Inflammatory macrophage treated with lipopolysaccharide for 4 hours (primary cell): ENCODE measurements at regions not wholly inside any gene's neighbourhood (a gene's known extent, or its start where the extent isn't known, plus 50 kb on each side); places are given as distances from the start of the nearest gene placed in this dataset.
"Not testable (repeated sequence)": the region's sequence is repeated elsewhere in the genome, so short reads cannot be mapped to it uniquely, and the experiment has no call there.

Experiments used
- DNase-seq: peaks from one replicate; pipeline ENCODE4 v3.0.0-alpha.2; 2020

DNA sequence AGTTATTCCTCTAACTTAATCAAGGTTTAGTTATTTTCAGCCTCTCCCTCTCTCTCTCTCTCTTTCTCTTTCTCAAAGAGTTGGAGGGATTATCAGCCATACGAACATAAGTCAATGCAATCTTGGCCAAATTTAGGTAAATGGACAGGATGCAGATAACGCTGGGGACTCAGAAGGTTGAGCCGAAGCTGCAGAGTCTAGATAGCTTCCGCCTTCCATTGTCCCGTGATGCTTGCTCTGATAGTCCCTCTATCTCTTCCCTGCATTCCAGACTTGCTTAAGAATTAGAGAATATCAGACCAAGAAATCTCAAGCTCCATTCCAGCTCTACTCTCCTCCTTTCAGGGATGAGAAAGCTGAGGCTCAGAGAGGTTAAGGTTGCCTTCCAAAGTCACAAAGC lies 502.8 kb upstream of the TNP1 start:
- DNase-seq = no peak

DNA sequence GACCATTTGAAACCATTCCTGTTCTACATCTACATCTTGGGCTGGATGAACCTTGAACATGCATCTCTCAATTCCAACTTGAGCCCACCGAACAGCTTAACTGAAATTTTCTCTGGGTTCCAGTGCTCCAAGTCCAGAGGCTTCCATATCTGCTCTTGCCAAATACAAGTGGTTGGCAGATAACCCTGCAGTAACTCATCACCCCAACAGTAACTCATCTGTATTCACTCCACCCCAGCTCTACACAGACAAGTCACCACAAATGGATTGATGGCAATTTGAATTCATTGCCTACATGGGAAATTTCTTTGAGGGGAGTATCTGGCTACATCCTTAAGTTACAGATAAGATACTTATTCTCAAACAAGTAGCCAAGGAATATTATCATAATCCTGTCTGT lies 502.4 kb upstream of the TNP1 start:
- no peak for DNase-seq

DNA sequence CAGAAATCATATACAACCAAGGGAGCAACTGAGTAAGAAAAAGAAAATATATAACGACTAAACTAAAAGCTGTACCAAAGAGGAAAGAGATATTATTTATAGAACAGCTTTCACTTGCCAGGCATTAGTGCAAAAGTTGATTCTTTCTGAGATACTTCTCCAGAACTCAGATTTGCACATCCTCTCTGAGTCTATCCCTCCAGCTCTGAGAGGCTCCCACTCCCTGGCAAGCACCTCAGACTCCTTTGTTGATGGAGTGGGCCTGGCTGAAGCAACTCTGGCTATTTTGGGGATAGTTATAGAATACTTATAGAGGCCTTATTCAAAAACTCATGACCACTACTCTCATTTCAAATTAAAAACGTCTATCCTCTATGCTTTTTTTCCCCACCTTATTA lies 501.6 kb upstream of the TNP1 start:
- no peak for DNase-seq

DNA sequence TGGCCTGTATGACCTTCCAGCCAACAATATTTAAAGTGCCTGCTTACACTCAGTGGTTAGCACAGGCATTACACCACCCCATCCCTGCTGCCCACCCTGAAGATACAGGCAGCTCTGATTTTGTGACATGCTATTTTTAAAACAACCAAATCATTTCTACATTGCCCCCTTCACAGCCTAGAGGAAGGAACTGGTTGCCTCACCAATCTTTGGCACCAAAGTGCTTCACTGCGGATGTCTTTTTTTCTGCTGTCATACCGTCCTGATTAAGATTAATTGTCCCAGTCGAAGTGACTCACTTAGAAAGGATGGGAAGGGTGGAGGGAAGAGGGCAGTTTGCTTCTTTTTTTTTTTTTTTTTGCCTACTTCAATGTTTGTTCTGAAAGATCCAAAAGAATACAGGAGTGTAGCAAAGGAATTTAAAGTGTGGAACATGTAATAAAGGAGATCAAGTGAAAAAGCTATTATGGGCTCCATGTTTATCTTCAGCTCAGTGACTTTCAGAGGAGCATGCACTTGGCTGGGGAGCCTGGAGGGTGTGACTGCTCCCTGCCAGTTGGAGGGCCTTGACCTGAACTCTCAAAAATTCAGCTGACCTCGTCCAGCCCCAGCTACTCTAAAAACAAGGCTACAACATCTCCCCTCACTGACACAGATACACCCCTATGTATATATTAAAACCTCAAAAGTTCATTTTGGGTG lies 501.1 kb upstream of the TNP1 start:
- no peak for DNase-seq

DNA sequence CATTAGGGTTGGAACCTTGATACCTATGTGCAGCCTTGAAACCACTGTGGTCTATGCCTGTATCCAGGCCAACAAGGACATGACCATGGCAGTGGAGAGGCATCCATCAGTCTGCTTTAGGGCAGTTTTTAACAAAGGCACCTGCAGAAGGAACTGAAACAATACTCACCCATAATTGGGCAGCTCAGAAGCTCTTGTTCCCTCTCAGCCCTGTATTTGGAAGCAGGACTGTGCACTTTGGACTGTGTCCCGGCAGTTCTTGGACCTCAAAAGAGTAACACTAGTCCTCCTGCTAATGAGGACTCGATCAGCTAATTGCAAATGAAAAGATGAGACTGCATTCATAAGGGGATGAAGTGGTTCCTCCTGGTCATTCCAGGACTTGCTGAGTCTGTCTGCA lies 500.2 kb upstream of the TNP1 start:
- no peak for DNase-seq

DNA sequence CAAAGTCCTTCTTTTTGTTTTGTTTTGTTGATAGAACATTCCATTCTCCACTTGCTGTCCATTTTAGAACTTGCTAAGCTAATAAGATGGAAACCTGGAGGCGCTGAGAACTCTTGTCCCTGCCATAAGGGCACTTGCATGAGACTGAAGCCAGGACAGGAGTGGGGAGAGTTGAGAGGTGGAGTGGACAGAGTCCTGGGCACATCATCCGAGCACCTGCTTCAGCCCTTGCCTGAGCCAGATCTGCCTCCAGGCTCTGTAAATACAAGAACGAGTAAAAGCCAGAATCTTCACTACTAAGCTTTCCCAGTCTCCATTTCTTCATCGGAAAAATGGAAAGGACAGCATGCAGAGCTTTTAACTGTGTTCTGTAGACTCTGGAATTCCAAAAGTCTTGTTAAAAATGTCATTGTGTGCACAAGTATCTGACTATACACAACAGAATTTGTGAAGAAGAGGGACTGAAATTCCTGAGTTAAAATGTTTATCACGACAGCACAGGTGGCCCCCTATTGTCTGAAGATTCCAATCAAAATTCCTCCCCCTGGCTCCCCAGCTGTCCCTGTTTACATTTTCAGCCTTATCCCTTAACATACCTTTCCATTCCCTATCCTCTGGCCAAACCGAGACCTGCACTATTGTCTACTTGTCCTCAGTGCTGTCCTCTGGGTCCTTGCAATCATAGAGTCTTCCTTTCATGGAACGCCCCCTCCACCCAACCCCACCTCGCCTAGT lies 498.2 kb upstream of the TNP1 start:
- no peak for DNase-seq

DNA sequence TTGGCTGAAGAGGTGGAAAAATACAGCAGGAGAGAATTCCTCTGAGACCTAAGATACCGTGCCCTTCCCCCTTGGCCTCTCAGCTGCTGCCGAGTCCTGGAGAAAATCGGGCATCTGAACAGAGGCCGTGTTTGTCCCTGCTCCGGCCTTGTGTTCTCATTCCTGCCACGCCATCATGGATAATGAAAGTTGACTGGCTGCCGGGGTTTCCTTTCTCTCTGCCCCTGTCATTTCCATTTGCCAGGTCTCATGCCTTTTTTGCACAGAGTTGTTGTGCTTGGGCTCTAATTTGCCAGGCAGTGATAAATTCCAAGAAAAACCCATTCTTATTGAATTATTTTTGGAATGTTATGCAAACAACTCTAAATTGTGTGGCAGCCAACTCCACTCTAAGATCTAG lies 496.9 kb upstream of the TNP1 start:
- DNase-seq = no peak

DNA sequence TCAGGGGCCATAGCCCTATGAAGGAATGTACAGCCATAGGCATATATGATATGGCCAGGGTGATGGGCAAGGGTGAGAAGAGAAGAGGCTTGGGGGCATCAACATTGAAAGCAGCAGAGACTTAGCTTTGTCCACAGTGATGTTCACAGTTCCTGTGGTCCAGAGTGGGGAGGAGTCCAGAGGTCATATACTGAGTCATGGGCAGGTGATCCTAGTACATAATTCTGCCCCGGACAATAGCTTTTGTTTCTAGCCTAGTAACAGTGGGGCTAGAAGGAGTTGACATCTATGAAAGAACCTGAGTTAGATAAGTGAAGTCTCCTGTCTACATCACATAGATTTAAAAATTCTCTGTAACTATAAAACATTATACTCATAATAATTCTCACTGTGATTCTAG lies 496.3 kb upstream of the TNP1 start:
- DNase-seq = no peak

DNA sequence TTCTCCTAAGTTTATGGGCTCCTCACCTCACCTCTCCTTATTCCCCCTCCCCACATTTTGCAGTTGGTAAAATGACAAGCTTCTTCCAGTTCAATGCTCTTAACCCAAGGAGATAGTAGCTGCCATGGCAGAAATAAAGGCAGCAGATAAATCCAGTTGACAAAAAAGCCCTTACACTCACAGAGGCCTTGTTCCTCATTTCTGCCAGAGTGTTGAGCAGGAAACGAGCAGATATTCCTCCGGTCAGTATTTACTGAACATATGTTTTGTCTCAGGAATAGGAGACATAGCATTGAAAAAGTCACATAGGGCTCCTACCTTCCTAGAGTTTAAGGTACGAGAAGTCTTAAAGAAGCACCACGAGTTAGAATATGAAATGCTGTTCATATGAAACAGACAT lies 493.7 kb upstream of the TNP1 start:
- peak; percentile 20 for DNase-seq

DNA sequence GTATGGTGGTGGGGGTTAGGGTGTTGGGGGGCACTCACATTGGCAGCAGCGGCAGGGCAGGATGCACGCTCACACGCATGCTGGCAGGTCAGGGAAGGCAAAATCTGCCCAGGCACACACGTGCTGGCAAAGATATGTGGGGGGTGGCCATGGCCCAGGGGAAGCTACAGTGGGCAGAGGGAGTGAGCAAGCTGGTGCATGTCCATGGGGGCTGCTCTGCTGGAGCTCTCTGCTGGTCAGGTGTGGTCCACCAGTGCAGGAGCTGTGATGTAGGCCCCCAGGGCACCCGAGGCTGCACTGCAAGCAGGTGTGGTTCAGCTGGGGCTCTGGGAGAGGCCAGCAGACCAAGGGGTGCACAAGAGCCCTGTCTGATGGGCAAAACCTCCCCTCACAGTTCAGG lies 491.5 kb upstream of the TNP1 start:
- no peak for DNase-seq

DNA sequence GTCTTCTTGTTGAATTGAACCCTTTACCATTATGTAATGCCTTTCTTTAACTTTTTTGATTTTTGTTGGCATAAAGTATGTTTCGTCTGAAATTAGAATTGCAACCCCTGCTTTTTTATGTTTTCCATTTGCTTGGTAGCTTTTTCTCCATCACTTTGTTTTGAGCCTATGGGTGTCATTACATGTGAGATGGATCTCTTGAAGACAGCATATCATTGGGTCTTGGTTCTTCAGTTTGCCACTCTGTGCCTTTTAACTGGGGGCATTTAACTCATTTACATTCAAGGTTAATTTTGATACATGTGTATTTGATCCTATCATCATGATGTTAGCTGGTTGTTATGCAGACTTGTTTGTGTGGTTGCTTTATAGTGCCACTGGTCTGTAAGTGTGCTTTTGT lies 489.4 kb upstream of the TNP1 start:
- DNase-seq = no peak

DNA sequence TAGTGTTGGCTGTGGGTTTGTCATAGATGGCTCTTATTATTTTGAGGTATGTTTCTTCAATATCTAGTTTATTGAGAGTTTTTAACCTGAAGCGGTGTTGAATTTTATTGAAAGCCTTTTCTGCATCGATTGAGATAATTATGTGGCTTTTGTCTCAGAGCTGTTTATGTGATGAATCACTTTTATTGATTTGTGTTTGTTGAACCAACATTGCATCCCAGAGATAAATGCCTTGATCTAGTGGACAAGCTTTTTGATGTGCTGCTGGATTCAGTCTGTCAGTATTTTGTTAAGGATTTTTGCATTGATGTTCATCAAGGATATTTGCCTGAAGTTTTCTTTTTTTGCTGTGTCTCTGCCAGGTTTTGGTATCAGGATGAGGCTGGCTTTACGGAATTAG lies 487.8 kb upstream of the TNP1 start:
- DNase-seq = not testable (repeated sequence)

DNA sequence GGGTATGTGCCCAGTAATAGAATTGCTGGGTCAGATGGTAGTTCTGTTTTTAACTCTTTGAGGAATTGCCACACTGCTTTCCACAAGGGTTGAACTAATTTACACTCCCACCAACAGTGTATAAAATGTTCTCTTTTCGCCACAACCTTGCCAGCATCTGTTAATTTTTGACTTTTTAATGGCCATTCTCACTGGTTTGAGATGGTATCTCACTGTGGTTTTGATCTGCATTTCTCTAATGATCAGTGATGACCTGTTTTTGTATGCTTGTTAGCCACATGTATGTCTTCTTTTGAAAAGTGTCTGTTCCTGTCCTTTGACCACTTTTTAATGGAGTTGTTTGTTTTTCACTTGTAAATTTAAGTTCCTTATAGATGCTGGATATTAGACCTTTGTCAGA lies 486.2 kb upstream of the TNP1 start:
- DNase-seq = not testable (repeated sequence)

DNA sequence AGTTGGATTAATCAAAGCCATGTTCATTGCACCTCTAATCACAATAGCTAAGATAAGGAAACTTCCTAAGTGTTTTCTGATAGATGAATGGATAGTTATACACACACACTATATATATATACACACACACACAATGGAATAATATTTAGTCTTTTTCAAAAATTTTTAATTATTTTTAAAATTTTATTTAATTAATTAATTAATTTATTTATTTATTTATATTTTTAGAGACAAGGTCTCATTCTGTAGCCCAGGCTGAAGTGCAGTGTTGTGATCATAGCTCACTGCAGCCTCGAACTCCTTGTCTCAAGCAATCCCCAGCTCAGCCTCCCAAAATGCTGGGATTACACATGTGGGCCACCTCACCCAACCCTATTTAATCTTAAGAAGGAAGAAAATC lies 481.0 kb upstream of the TNP1 start:
- no peak for DNase-seq

DNA sequence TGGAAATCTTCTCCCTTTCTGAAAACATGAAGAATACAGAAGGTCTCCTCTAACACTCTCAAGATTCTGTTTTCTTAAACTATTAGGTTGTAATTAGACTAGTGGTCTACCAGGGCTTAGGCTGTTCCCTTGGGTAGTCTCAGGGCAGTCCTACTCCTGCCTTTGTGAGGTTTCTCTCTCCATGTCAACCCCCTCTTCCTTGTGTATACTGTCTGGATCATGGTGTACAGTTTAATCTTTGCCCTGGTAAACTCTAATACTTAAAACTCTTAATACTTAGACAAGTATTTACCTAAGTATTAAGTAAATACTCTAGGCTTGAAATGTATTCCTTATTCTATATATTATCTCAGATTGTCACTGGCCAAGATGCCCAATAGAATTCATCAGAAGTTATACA lies 480.3 kb upstream of the TNP1 start:
- DNase-seq = no peak

DNA sequence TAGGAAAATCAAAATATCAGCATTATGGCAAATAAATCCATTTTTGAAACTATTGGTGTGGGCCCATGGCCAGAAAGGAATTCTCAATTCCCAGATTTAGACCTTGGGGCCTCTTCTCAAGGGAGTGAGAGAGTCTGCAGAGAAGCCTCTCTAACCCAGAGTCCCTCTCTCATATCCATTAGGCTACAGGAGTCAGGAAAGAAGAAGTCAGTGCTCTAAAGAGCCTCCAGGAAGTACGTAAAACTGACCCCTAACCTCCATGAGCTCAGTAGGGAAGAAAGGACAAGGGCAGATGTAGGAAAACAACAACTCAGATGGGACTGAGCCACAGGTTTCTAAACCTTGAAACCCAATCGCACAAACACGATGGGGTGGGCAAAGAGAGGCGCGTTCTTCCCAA lies 479.9 kb upstream of the TNP1 start:
- no peak for DNase-seq

DNA sequence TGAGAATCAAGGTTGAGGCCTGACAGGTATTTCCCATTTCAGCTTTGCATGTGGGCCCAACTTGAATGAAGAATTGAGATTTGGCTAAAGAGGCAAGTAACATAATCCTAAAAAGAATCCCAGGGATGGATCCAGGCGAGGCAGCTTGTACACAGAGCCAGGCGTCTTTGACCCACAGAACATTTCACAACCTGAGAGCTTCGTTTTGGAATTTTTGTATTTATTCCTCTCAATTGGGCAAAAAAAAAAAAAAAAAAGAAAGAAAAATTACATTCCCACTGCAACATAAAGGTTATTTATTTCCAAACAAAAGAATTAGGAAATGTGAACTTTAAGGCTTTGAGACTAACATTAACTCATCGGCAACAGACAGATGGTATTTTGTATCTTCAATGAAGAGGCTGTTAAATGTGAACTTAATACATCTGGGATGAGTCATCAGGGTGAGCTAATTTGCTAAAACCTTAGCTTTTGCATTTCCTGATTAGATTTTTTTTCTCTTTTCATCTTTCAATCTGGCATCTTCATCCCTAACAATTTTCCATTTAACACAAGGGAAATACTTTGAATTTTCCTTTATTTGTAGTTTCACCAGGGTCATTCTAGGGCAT lies 478.5 kb upstream of the TNP1 start:
- DNase-seq = peak; percentile 5

DNA sequence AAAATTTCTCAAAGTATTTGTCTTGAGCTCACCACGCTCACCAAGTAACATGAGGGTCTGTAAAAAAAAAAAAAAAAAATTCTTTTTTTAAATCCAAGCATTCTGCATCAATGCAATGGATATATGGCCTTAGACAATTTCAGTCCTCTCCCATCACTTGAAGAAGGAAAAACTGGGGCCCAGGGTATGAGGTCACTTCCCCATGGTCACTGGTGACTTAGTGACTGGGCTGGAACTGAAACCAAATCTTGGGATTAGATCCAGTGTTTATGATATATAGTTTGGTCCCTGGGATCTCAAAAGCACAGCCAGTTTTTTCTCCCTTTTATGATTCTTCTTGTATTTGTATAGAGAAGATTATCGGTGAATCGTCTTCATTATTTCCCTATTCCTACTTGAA lies 477.9 kb upstream of the TNP1 start:
- peak; percentile 38 for DNase-seq

DNA sequence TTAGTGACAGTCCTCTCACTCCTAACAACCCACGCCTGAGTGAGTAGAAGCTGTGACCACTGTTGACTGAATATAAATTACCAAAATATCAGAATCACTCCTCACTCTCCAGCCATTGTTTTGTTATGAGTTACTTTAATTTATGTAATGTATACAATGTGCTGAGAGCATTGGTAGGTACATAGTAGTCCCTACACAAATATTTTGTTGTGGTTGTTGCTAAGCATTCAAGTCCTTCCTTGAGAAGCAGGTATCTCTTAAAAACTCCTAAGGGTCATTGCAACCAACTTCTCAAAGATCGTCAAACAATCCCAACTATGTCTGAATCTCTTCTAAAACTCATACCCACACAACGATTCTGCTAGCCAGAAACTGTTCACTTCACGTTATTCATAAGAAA lies 476.8 kb upstream of the TNP1 start:
- no peak for DNase-seq

DNA sequence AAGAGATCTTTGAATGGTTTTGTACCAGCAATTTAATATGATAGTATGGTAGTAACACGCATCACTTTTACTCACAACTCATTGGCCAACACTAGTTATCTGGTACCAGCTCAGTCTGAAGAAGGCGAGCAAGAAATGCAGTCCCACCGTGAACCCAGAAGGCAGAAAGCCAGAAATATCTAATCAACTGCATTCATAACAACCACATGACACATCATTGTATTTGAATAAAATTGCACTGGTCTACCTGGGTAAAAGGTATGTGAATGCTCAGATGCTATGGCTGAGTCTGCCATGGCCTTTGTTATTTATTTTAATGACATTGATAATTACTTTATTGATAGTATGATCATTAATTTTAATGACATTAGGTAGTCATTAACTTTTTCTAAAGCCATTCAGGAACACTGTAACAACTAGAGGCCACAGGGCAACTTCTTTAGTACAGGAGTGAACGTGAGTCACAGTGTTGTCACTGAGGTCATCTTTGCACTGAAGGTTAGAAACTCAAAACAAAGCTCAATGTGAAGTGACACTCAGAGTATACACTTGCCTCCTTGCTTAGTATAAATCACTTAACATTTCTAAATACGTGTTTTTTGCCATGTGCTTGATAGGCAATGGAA lies 475.6 kb upstream of the TNP1 start:
- no peak for DNase-seq

DNA sequence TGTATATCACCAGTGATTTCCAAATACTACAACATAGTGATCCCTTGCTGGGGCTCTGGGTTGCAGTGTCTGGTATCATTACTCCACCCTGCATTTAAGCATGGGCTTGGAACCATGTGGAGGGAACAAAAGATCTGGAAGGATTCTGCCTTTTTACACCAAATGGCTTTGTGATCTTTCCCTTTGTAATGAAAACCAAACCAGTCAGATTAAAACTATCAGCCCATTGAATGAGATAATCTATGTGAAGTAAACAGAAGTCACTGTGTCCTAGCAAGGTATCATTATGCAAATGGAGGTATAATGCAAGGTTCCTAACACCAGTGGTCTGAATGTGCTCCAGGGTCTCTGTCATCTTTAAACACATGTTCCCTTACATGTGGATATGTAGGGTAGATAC lies 474.7 kb upstream of the TNP1 start:
- no peak for DNase-seq

DNA sequence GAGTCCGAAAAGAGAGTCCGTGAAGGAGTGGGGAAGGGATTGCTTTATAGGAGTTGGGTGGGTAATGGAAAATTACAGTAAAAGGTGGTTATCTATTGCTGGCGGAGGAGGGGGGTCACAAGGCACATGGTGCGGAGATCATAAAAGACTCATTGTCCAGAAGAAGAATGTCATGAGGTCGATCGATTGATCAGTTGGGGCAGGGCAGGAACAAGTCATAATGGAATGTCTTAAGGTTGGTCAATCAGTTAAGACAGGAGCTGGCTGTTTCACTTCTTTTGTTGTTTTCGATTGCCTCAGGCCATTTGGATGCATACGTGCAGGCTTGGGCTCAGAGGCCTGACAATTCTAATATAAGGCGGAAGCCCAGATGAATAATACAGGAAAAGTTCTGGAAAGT lies 473.0 kb upstream of the TNP1 start:
- DNase-seq = no peak

DNA sequence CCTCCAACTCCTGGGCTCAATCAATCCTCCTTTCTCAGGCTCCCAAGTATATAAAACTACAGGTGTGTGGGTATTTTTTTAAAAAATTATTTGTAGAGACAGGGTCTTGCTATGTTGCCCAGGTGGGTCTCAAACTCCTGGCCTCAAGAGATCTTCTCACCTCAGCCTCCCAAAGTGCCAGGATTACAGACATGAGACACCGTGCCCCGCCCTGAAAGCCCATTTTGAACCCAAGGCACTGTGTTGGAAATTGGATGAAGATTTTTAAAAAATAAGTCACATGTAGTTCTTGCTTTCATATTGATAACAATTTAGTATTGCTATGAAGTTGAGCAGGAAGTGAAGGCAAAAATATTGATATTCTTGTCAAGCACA lies 472.5 kb upstream of the TNP1 start:
- DNase-seq = no peak
